ENCODE measurements at regions not wholly inside any gene's neighbourhood (a gene's known extent, or its start where the extent isn't known, plus 50 kb on each side); places are given as distances from the start of the nearest gene placed in this dataset.

DNA sequence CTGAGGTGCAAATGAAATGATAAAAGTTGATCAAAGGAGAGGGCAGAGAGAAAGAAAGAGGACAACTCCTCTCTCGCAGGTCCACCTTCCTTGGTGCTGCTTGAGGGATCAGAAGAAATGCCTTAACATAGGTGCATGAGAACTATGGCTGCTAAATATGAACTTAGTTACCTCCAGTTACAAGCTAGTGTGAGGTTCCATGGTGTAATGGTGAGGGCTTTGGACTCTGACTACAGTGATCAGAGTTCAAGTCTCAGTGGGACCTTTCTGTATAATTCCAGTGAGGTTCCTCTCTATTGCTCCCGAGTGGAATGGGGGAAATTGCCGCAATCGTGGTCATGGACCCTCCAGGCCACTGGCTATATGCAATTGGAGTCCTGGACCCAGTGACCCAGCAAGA lies 387.3 kb downstream of the FAM72C start:
- TF ChIP-seq BACH2 (CRISPR knock-in tag; IDR thresholded peaks at IDR 0.05; ENCODE audit: borderline replicate concordance), result no peak
- TF ChIP-seq ZC3H10 (CRISPR knock-in tag; IDR thresholded peaks at IDR 0.05), result no peak
- TF ChIP-seq, protein P1, sequence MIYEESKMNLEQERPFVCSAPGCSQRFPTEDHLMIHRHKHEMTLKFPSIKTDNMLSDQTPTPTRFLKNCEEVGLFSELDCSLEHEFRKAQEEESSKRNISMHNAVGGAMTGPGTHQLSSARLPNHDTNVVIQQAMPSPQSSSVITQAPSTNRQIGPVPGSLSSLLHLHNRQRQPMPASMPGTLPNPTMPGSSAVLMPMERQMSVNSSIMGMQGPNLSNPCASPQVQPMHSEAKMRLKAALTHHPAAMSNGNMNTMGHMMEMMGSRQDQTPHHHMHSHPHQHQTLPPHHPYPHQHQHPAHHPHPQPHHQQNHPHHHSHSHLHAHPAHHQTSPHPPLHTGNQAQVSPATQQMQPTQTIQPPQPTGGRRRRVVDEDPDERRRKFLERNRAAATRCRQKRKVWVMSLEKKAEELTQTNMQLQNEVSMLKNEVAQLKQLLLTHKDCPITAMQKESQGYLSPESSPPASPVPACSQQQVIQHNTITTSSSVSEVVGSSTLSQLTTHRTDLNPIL (CRISPR knock-in tag; IDR thresholded peaks at IDR 0.05; ENCODE audit: low read depth), result no peak
- no peak for TF ChIP-seq ZNF8 (CRISPR knock-in tag; IDR thresholded peaks at IDR 0.05)
- TF ChIP-seq RARB (CRISPR knock-in tag; IDR thresholded peaks at IDR 0.05), result no peak
- TF ChIP-seq, protein P2, sequence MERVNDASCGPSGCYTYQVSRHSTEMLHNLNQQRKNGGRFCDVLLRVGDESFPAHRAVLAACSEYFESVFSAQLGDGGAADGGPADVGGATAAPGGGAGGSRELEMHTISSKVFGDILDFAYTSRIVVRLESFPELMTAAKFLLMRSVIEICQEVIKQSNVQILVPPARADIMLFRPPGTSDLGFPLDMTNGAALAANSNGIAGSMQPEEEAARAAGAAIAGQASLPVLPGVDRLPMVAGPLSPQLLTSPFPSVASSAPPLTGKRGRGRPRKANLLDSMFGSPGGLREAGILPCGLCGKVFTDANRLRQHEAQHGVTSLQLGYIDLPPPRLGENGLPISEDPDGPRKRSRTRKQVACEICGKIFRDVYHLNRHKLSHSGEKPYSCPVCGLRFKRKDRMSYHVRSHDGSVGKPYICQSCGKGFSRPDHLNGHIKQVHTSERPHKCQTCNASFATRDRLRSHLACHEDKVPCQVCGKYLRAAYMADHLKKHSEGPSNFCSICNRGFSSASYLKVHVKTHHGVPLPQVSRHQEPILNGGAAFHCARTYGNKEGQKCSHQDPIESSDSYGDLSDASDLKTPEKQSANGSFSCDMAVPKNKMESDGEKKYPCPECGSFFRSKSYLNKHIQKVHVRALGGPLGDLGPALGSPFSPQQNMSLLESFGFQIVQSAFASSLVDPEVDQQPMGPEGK (CRISPR knock-in tag; IDR thresholded peaks at IDR 0.05; ENCODE audit: borderline replicate concordance), result no peak
- no peak for TF ChIP-seq ZNF565 (CRISPR knock-in tag; conservative IDR thresholded peaks at IDR 0.05; ENCODE audit: low read depth)
- TF ChIP-seq ZNF70 (CRISPR knock-in tag; IDR thresholded peaks at IDR 0.05), result no peak
- TF ChIP-seq, protein P3, sequence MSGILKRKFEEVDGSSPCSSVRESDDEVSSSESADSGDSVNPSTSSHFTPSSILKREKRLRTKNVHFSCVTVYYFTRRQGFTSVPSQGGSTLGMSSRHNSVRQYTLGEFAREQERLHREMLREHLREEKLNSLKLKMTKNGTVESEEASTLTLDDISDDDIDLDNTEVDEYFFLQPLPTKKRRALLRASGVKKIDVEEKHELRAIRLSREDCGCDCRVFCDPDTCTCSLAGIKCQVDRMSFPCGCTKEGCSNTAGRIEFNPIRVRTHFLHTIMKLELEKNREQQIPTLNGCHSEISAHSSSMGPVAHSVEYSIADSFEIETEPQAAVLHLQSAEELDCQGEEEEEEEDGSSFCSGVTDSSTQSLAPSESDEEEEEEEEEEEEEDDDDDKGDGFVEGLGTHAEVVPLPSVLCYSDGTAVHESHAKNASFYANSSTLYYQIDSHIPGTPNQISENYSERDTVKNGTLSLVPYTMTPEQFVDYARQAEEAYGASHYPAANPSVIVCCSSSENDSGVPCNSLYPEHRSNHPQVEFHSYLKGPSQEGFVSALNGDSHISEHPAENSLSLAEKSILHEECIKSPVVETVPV (CRISPR knock-in tag; IDR thresholded peaks at IDR 0.05), result no peak
- no peak for TF ChIP-seq TCF4 (CRISPR knock-in tag; IDR thresholded peaks at IDR 0.05; ENCODE audit: borderline replicate concordance)
- TF ChIP-seq TOX (CRISPR knock-in tag; IDR thresholded peaks at IDR 0.05; ENCODE audit: borderline replicate concordance), result no peak
- TF ChIP-seq ISL1 (CRISPR knock-in tag; IDR thresholded peaks at IDR 0.05), result no peak
- no peak for TF ChIP-seq SNAI2 (CRISPR knock-in tag; IDR thresholded peaks at IDR 0.05)
- TF ChIP-seq ZFP30 (CRISPR knock-in tag; IDR thresholded peaks at IDR 0.05), result no peak
- TF ChIP-seq, protein P4, sequence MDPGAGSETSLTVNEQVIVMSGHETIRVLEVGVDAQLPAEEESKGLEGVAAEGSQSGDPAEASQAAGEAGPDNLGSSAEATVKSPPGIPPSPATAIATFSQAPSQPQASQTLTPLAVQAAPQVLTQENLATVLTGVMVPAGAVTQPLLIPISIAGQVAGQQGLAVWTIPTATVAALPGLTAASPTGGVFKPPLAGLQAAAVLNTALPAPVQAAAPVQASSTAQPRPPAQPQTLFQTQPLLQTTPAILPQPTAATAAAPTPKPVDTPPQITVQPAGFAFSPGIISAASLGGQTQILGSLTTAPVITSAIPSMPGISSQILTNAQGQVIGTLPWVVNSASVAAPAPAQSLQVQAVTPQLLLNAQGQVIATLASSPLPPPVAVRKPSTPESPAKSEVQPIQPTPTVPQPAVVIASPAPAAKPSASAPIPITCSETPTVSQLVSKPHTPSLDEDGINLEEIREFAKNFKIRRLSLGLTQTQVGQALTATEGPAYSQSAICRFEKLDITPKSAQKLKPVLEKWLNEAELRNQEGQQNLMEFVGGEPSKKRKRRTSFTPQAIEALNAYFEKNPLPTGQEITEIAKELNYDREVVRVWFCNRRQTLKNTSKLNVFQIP (CRISPR knock-in tag; IDR thresholded peaks at IDR 0.05; ENCODE audit: borderline replicate concordance, low read depth), result no peak
- no peak for TF ChIP-seq PPARA (CRISPR knock-in tag; IDR thresholded peaks at IDR 0.05; ENCODE audit: borderline replicate concordance)
- TF ChIP-seq ZFP3 (CRISPR knock-in tag; IDR thresholded peaks at IDR 0.05), result no peak
- TF ChIP-seq, protein P5, sequence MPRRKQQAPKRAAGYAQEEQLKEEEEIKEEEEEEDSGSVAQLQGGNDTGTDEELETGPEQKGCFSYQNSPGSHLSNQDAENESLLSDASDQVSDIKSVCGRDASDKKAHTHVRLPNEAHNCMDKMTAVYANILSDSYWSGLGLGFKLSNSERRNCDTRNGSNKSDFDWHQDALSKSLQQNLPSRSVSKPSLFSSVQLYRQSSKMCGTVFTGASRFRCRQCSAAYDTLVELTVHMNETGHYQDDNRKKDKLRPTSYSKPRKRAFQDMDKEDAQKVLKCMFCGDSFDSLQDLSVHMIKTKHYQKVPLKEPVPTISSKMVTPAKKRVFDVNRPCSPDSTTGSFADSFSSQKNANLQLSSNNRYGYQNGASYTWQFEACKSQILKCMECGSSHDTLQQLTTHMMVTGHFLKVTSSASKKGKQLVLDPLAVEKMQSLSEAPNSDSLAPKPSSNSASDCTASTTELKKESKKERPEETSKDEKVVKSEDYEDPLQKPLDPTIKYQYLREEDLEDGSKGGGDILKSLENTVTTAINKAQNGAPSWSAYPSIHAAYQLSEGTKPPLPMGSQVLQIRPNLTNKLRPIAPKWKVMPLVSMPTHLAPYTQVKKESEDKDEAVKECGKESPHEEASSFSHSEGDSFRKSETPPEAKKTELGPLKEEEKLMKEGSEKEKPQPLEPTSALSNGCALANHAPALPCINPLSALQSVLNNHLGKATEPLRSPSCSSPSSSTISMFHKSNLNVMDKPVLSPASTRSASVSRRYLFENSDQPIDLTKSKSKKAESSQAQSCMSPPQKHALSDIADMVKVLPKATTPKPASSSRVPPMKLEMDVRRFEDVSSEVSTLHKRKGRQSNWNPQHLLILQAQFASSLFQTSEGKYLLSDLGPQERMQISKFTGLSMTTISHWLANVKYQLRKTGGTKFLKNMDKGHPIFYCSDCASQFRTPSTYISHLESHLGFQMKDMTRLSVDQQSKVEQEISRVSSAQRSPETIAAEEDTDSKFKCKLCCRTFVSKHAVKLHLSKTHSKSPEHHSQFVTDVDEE (CRISPR knock-in tag; IDR thresholded peaks at IDR 0.05), result no peak
- no peak for TF ChIP-seq CSDC2 (CRISPR knock-in tag; IDR thresholded peaks at IDR 0.05)
- ATAC-seq, result no peak

DNA sequence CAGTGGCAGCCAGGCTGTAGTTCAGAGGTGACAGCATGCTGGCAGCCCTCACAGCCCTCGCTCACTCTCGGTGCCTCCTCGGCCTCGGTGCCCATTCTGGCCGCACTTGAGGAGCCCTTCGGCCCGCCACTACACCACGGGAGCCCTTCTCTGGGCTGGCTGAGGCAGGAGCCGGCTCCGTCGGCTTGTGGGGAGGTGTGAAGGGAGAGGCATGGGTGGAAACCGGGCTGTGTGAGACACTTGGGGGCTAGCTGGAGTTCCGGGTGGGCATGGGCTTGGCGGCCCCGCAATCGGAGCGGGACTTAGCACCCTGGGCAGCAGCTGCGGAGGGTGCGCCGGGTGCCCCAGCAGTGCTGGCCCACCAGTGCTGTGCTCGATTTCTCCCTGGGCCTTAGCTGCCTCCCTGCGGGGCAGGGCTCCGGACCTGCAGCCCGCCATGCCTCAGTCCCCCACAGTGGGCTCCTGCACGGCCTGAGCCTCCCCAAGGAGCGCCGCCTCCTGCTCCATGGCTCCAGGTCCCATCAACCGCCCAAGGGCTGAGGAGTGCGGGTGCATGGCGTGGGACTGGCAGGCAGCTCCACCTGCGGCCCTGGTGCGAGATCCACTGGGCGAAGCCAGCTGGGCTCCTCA lies 396.8 kb downstream of the FAM72C start:
- no peak for ATAC-seq
- TF ChIP-seq, protein P2 (CRISPR knock-in tag; IDR thresholded peaks at IDR 0.05; ENCODE audit: borderline replicate concordance), result no peak
- TF ChIP-seq SNAI2 (CRISPR knock-in tag; IDR thresholded peaks at IDR 0.05) (no peak), PPARA (CRISPR knock-in tag; IDR thresholded peaks at IDR 0.05; ENCODE audit: borderline replicate concordance) (no peak), OSR1 (CRISPR knock-in tag; IDR thresholded peaks at IDR 0.05) (no peak), ISL1 (CRISPR knock-in tag; IDR thresholded peaks at IDR 0.05) (no peak), TCF4 (CRISPR knock-in tag; IDR thresholded peaks at IDR 0.05; ENCODE audit: borderline replicate concordance) (no peak), ZNF70 (CRISPR knock-in tag; IDR thresholded peaks at IDR 0.05) (no peak), ARNTL (CRISPR knock-in tag; IDR thresholded peaks at IDR 0.05; ENCODE audit: borderline replicate concordance, low read depth) (no peak), ESRRG (CRISPR knock-in tag; IDR thresholded peaks at IDR 0.05) (no peak)
- TF ChIP-seq, protein P5 (CRISPR knock-in tag; IDR thresholded peaks at IDR 0.05), result no peak
- TF ChIP-seq, protein P4 (CRISPR knock-in tag; IDR thresholded peaks at IDR 0.05; ENCODE audit: borderline replicate concordance, low read depth), result no peak

All from SK-N-SH treated with all-trans-retinoic acid at 6 μM for 48 hours (cell line).